ENCODE measurements at regions not wholly inside any gene's neighbourhood (a gene's known extent, or its start where the extent isn't known, plus 50 kb on each side); places are given as distances from the start of the nearest gene placed in this dataset.
A peak's percentile ranks its signal among the peaks of the same experiment; 100 is the strongest.

- DNase-seq (ENCODE audit: low spot score): no peak
Measured at GRCh38 chr5:178808886-178809285, 50.9 kb upstream of the ZNF354B start.

GRCh38 chr5:178801021-178801420, 58.7 kb upstream of the ZNF354B start:
- no peak for DNase-seq (ENCODE audit: low spot score)

GRCh38 chr5:178797546-178798440, 62.0 kb upstream of the ZNF354B start:
- DNase-seq (ENCODE audit: low spot score): no peak

GRCh38 chr5:178797101-178797521, 62.6 kb upstream of the ZNF354B start:
- no peak for DNase-seq (ENCODE audit: low spot score)

- no peak for DNase-seq (ENCODE audit: low spot score)
Measured at GRCh38 chr5:178796165-178796945, 63.4 kb upstream of the ZNF354B start.

- no peak for DNase-seq (ENCODE audit: low spot score)
Measured at GRCh38 chr5:178794433-178794832, 64.0 kb upstream of the ZNF354A start.

- no peak for DNase-seq (ENCODE audit: low spot score)
Measured at GRCh38 chr5:178793696-178794095, 63.2 kb upstream of the ZNF354A start.

GRCh38 chr5:178793151-178793550, 62.7 kb upstream of the ZNF354A start:
- peak; percentile 76 for DNase-seq (ENCODE audit: low spot score)

GRCh38 chr5:178791976-178792375, 61.5 kb upstream of the ZNF354A start:
- DNase-seq (ENCODE audit: low spot score): no peak

- no peak for DNase-seq (ENCODE audit: low spot score)
Measured at GRCh38 chr5:178790371-178790770, 59.9 kb upstream of the ZNF354A start.

- peak; percentile 34 for DNase-seq (ENCODE audit: low spot score)
Measured at GRCh38 chr5:178788381-178789085, 58.1 kb upstream of the ZNF354A start.

- DNase-seq (ENCODE audit: low spot score): no peak
Measured at GRCh38 chr5:178787889-178788288, 57.4 kb upstream of the ZNF354A start.

GRCh38 chr5:178786859-178787499, 56.5 kb upstream of the ZNF354A start:
- no peak for DNase-seq (ENCODE audit: low spot score)

GRCh38 chr5:178786417-178786816, 56.0 kb upstream of the ZNF354A start:
- no peak for DNase-seq (ENCODE audit: low spot score)

GRCh38 chr5:178785999-178786398, 55.5 kb upstream of the ZNF354A start:
- DNase-seq (ENCODE audit: low spot score): no peak

GRCh38 chr5:178784391-178784790, 53.9 kb upstream of the ZNF354A start:
- no peak for DNase-seq (ENCODE audit: low spot score)

GRCh38 chr5:178781936-178782335, 51.5 kb upstream of the ZNF354A start:
- DNase-seq (ENCODE audit: low spot score): no peak

- DNase-seq (ENCODE audit: low spot score): no peak
Measured at GRCh38 chr5:178780581-178781498, 50.4 kb upstream of the ZNF354A start.

Data from iPS-NIHi11 (cell line).